Superior temporal gyrus (tissue), 1 donor: ENCODE measurements at regions not wholly inside any gene's neighbourhood (a gene's known extent, or its start where the extent isn't known, plus 50 kb on each side); places are given as distances from the start of the nearest gene placed in this dataset.

Source experiments
- DNase-seq: peaks from one replicate; pipeline ENCODE4 v3.0.0-alpha.2; 2016; ENCODE audit errors: extremely low spot score

- DNase-seq = no peak
Observed at GRCh38 chr2:160943414-160943813, 216.8 kb upstream of the TANK start.

GRCh38 chr2:160952464-160953254, 207.6 kb upstream of the TANK start:
- DNase-seq = peak; percentile 12

- no peak for DNase-seq
Observed at GRCh38 chr2:160955578-160955977, 204.7 kb upstream of the TANK start.

GRCh38 chr2:160956243-160956802, 203.9 kb upstream of the TANK start:
- DNase-seq = no peak

- no peak for DNase-seq
Observed at GRCh38 chr2:160963957-160964356, 196.3 kb upstream of the TANK start.

GRCh38 chr2:160967523-160967922, 192.7 kb upstream of the TANK start:
- DNase-seq = no peak

GRCh38 chr2:160968183-160968582, 192.0 kb upstream of the TANK start:
- DNase-seq = no peak

- peak; percentile 58 for DNase-seq
Observed at GRCh38 chr2:160970052-160970965, 189.9 kb upstream of the TANK start.

GRCh38 chr2:160973991-160974390, 186.2 kb upstream of the TANK start:
- no peak for DNase-seq

GRCh38 chr2:160974803-160975202, 185.4 kb upstream of the TANK start:
- no peak for DNase-seq

GRCh38 chr2:160976797-160977196, 183.4 kb upstream of the TANK start:
- no peak for DNase-seq

- DNase-seq = no peak
Observed at GRCh38 chr2:160977376-160977775, 182.9 kb upstream of the TANK start.

GRCh38 chr2:160977854-160978253, 182.4 kb upstream of the TANK start:
- no peak for DNase-seq

GRCh38 chr2:160984426-160985077, 175.7 kb upstream of the TANK start:
- peak; percentile 42 for DNase-seq

- no peak for DNase-seq
Observed at GRCh38 chr2:160989778-160990177, 170.4 kb upstream of the TANK start.

- no peak for DNase-seq
Observed at GRCh38 chr2:160993654-160994061, 166.6 kb upstream of the TANK start.

- peak; percentile 97 for DNase-seq
Observed at GRCh38 chr2:160994141-160995002, 165.9 kb upstream of the TANK start.

- no peak for DNase-seq
Observed at GRCh38 chr2:160996584-160996983, 163.6 kb upstream of the TANK start.

GRCh38 chr2:161004379-161004778, 155.8 kb upstream of the TANK start:
- no peak for DNase-seq

- DNase-seq = no peak
Observed at GRCh38 chr2:161005170-161005569, 155.1 kb upstream of the TANK start.

GRCh38 chr2:161008311-161008710, 151.9 kb upstream of the TANK start:
- no peak for DNase-seq
